Peyer's patch (tissue), 4 donors: ENCODE measurements at regions not wholly inside any gene's neighbourhood (a gene's known extent, or its start where the extent isn't known, plus 50 kb on each side); places are given as distances from the start of the nearest gene placed in this dataset.

Source experiments
- POLR2A ChIP-seq, 2 donors: fragments of 450-650 bp; IDR thresholded peaks; one replicate each; pipeline ENCODE4 v1.5.1; 2017; ENCODE audit warnings: antibody characterized with exemption in 2 of 2, mild to moderate bottlenecking in 2 of 2, moderate library complexity in 2 of 2
- TF ChIP-seq, protein P1 (sequence below), 6 experiments: fragments of 450-650 bp in 4 of 6; fragments of 200-600 bp in 2 of 6; sonication (generic) in 1 of 6; IDR thresholded peaks; one replicate each; pipeline ENCODE4 v1.5.1; 2017 to 2019; ENCODE audit warnings: antibody characterized with exemption in 6 of 6, mild to moderate bottlenecking in 3 of 6, moderate library complexity in 1 of 6

DNA sequence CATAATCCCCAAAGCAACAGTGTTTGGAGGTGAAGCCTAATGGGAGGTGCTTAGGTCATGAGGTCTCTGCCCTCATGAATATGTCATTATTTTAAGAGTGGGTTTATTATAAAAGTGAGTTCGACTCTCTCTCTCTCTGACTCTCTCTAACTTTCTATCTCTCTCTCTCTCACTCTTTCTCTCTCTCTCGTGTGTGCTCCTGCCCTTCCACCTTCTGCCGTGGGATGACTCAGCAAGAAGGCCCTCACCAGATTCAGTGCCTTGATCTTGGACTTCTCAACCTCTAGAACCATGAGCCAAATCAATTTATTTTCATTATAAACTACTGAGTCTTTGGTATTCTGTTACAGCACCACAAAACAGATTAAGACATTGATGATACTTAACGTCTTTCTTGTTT, 53.7 kb upstream of the TANC2 start:
- TF ChIP-seq, protein P1, sequence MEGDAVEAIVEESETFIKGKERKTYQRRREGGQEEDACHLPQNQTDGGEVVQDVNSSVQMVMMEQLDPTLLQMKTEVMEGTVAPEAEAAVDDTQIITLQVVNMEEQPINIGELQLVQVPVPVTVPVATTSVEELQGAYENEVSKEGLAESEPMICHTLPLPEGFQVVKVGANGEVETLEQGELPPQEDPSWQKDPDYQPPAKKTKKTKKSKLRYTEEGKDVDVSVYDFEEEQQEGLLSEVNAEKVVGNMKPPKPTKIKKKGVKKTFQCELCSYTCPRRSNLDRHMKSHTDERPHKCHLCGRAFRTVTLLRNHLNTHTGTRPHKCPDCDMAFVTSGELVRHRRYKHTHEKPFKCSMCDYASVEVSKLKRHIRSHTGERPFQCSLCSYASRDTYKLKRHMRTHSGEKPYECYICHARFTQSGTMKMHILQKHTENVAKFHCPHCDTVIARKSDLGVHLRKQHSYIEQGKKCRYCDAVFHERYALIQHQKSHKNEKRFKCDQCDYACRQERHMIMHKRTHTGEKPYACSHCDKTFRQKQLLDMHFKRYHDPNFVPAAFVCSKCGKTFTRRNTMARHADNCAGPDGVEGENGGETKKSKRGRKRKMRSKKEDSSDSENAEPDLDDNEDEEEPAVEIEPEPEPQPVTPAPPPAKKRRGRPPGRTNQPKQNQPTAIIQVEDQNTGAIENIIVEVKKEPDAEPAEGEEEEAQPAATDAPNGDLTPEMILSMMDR (IDR thresholded peaks at IDR 0.05) = no peak
- TF ChIP-seq POLR2A (IDR thresholded peaks at IDR 0.05) = no peak
